Gastrocnemius medialis (tissue), 4 donors: ENCODE measurements at regions not wholly inside any gene's neighbourhood (a gene's known extent, or its start where the extent isn't known, plus 50 kb on each side); places are given as distances from the start of the nearest gene placed in this dataset.

ENCODE experiments used
- ATAC-seq, 2 donors: fragments of 150-250 bp; one replicate each; pipeline ENCODE4 v1.9.1; 2016
- DNase-seq, 2 donors: peaks; one replicate each; pipeline ENCODE4 v3.0.0-alpha.2; 2019
- H3K27ac ChIP-seq, 4 donors: fragments of 200-600 bp; sonication (generic); 1 replicate in 1 of 4; 2 replicates in 3 of 4; pipeline ENCODE4 v1.5.1; 2016 to 2018; ENCODE audit warnings: mild to moderate bottlenecking in 2 of 4, moderate library complexity in 1 of 4
- H3K27me3 ChIP-seq, 3 donors: fragments of 200-600 bp; sonication (generic) in 2 of 3; 1 replicate in 1 of 3; 2 replicates in 2 of 3; pipeline versions ENCODE4 v1.5.1 to v1.6.0; 2016 to 2019; ENCODE audit warnings: mild to moderate bottlenecking in 1 of 3, moderate library complexity in 1 of 3
- H3K36me3 ChIP-seq, 2 donors: fragments of 200-600 bp; sonication (generic) in 1 of 2; one replicate each; pipeline ENCODE4 v1.5.1; 2017 to 2018
- H3K4me1 ChIP-seq, 2 donors: fragments of 200-600 bp; sonication (generic) in 1 of 2; one replicate each; pipeline ENCODE4 v1.5.1; 2016 to 2017; ENCODE audit warnings: mild to moderate bottlenecking in 2 of 2
- H3K4me3 ChIP-seq, 4 donors: fragments of 200-600 bp; sonication (generic) in 3 of 4; 1 replicate in 1 of 4; 2 replicates in 3 of 4; pipeline ENCODE4 v1.5.1; 2016 to 2019; ENCODE audit warnings: mild to moderate bottlenecking in 2 of 4
- H3K9me3 ChIP-seq, 3 donors: fragments of 200-600 bp; sonication (generic) in 2 of 3; 1 replicate in 1 of 3; 2 replicates in 2 of 3; pipeline ENCODE4 v1.5.1; 2016 to 2019
- CTCF ChIP-seq, 5 experiments: fragments of 450-650 bp in 3 of 5; fragments of 200-600 bp in 2 of 5; sonication (generic) in 2 of 5; IDR thresholded peaks in 4 of 5; conservative IDR thresholded peaks in 1 of 5; 1 replicate in 4 of 5; 2 replicates in 1 of 5; pipeline ENCODE4 v1.5.1; 2016 to 2019; ENCODE audit warnings: antibody characterized with exemption in 5 of 5, mild to moderate bottlenecking in 3 of 5, moderate library complexity in 3 of 5
- POLR2A ChIP-seq, 2 donors: fragments of 450-650 bp; IDR thresholded peaks; one replicate each; pipeline ENCODE4 v1.6.1; 2017; ENCODE audit warnings: antibody characterized with exemption in 2 of 2, mild to moderate bottlenecking in 2 of 2, moderate library complexity in 2 of 2
- in situ Hi-C, 4 donors: fragments of 200-750 bp; cut with MboI; loops; one replicate each; pipeline versions ENCODE4 v1.15.0 to v1.8.0; 2017; ENCODE audit warnings: low sequenced_read_pairs in 4 of 4
- intact Hi-C: fragments of 100-400 bp; cut with DNase I; formaldehyde crosslinking; loops from one replicate; pipeline ENCODE4 v1.15.1; 2023; ENCODE audit warnings: low total_unique reads

- no peak overlapping the region for H3K27ac ChIP-seq
- no peaks in the 10 kb centered on the region for H3K36me3 ChIP-seq
- no peak for ATAC-seq
- H3K4me3 ChIP-seq: no peak overlapping the region
- H3K27me3 ChIP-seq: no peaks in the 10 kb centered on the region
- no peaks in the 10 kb centered on the region for H3K9me3 ChIP-seq
- intact Hi-C loops: no loop called here
- DNase-seq: no peak
- H3K4me1 ChIP-seq: no peaks in the 10 kb centered on the region
- in situ Hi-C loops: no loop called here
- TF ChIP-seq POLR2A (IDR thresholded peaks at IDR 0.05) (no peak), CTCF (IDR thresholded peaks at IDR 0.05 in 4 of 5, conservative IDR thresholded peaks at IDR 0.05 in 1 of 5) (no peak)
These were observed 488.2 kb downstream of the NTRK2 start for GRCh38 chr9:85157772-85158171.

- no peak for TF ChIP-seq POLR2A (IDR thresholded peaks at IDR 0.05)
- TF ChIP-seq CTCF (IDR thresholded peaks at IDR 0.05 in 4 of 5, conservative IDR thresholded peaks at IDR 0.05 in 1 of 5): no peak
- Histone ChIP-seq H3K9me3 (no peaks in the 10 kb centered on the region), H3K4me1 (no peaks in the 10 kb centered on the region), H3K36me3 (no peaks in the 10 kb centered on the region), H3K27ac (no peak overlapping the region), H3K27me3 (no peaks in the 10 kb centered on the region), H3K4me3 (no peak overlapping the region)
- intact Hi-C loops (no loop called here), in situ Hi-C loops (no loop called here)
- DNase-seq: no peak
- no peak for ATAC-seq
These were observed 487.1 kb downstream of the NTRK2 start for GRCh38 chr9:85156652-85157051.

GRCh38 chr9:85155352-85155751, 485.8 kb downstream of the NTRK2 start:
- Histone ChIP-seq H3K36me3 (no peaks in the 10 kb centered on the region), H3K4me1 (no peaks in the 10 kb centered on the region), H3K27me3 (no peaks in the 10 kb centered on the region), H3K27ac (no peak overlapping the region), H3K9me3 (no peaks in the 10 kb centered on the region), H3K4me3 (no peak overlapping the region)
- ATAC-seq (no peak), DNase-seq (no peak)
- in situ Hi-C loops (no loop called here), intact Hi-C loops (no loop called here)
- no peak for TF ChIP-seq POLR2A (IDR thresholded peaks at IDR 0.05)
- no peak for TF ChIP-seq CTCF (IDR thresholded peaks at IDR 0.05 in 4 of 5, conservative IDR thresholded peaks at IDR 0.05 in 1 of 5)

GRCh38 chr9:85151741-85152140, 482.2 kb downstream of the NTRK2 start:
- no peak for ATAC-seq

More at GRCh38 chr9:85151741-85152140, 482.2 kb downstream of the NTRK2 start:
- Histone ChIP-seq H3K27me3 (no peaks in the 10 kb centered on the region), H3K9me3 (no peaks in the 10 kb centered on the region), H3K4me3 (no peak overlapping the region), H3K27ac (no peak overlapping the region), H3K4me1 (no peaks in the 10 kb centered on the region), H3K36me3 (no peaks in the 10 kb centered on the region)
- intact Hi-C loops (no loop called here), in situ Hi-C loops (no loop called here)
- no peak for DNase-seq
- TF ChIP-seq CTCF (IDR thresholded peaks at IDR 0.05 in 4 of 5, conservative IDR thresholded peaks at IDR 0.05 in 1 of 5) (no peak), POLR2A (IDR thresholded peaks at IDR 0.05) (no peak)
